Heart left ventricle (tissue), 13 donors: ENCODE measurements at regions not wholly inside any gene's neighbourhood (a gene's known extent, or its start where the extent isn't known, plus 50 kb on each side); places are given as distances from the start of the nearest gene placed in this dataset.

Source experiments
- POLR2A ChIP-seq, 2 donors: fragments of 450-650 bp; IDR thresholded peaks; one replicate each; pipeline ENCODE4 v1.6.1; 2017; ENCODE audit warnings: antibody characterized with exemption in 2 of 2, mild to moderate bottlenecking in 2 of 2, moderate library complexity in 2 of 2
- TF ChIP-seq, protein P1 (sequence below), 12 donors: fragments of 200-600 bp; sonication (generic) in 4 of 12; IDR thresholded peaks; one replicate each; pipeline versions ENCODE4 v1.5.0 to v1.8.0; 2018 to 2022; ENCODE audit warnings: antibody characterized with exemption in 12 of 12, mild to moderate bottlenecking in 5 of 12
- donor health status: ischemic (EF 13 %, LVEDD 7.1; RV severe dilation, severe dysfunction).
- donor health status: DM: no; HTN: yes; CAD: no.
- donor health status: DM: no; HTN: no; CAD: no.
- donor health status: ischemic (EF 25% LVEDD 6.9; RV normal size, moderate dysfunction).
- donor health status: ischemic (EF 25% LVEDD 5.7; RV mildly dilated, moderate dysfunction).
- donor health status: ischemic (EF 35%, LVEDD 5.7; RV mildly dilated, moderate dysfunction).
- donor health status: nonischemic (EF 11% LVEDD 7.7; RV severe dilation, severe dysfunction).
- donor health status: DM: yes; HTN: yes; CAD: no.
- donor health status: PGD.
- donor health status: ischemic (EF 29% LVEDD 5.4; RV normal size, mild dysfunction).
- donor health status: nonischemic (EF 23%, LVEDD 6.1; RV moderate dilation, normal function).

DNA sequence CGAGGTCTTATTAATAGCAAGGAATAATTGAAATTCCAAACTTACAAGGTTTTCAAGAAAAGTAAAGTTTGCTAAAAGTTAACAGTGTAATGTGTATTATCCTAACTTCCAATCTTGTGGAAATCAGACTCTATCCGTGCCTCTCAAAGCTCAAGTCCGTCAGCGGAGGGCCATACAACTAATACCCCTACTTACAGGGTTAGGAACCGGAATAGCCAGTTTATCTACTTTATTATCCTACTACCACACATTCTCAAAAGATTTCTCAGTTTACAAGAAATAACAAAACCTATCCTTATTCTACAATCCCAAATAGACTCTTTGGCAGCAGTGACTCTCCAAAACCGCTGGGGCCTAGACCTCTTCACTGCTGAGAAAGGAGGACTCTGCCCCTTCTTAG lies 457.8 kb downstream of the PTPRC start:
- TF ChIP-seq, protein P1, sequence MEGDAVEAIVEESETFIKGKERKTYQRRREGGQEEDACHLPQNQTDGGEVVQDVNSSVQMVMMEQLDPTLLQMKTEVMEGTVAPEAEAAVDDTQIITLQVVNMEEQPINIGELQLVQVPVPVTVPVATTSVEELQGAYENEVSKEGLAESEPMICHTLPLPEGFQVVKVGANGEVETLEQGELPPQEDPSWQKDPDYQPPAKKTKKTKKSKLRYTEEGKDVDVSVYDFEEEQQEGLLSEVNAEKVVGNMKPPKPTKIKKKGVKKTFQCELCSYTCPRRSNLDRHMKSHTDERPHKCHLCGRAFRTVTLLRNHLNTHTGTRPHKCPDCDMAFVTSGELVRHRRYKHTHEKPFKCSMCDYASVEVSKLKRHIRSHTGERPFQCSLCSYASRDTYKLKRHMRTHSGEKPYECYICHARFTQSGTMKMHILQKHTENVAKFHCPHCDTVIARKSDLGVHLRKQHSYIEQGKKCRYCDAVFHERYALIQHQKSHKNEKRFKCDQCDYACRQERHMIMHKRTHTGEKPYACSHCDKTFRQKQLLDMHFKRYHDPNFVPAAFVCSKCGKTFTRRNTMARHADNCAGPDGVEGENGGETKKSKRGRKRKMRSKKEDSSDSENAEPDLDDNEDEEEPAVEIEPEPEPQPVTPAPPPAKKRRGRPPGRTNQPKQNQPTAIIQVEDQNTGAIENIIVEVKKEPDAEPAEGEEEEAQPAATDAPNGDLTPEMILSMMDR (IDR thresholded peaks at IDR 0.05) = no peak
- TF ChIP-seq POLR2A (IDR thresholded peaks at IDR 0.05) = no peak
